Keratinocyte (primary cell): ENCODE measurements at regions not wholly inside any gene's neighbourhood (a gene's known extent, or its start where the extent isn't known, plus 50 kb on each side); places are given as distances from the start of the nearest gene placed in this dataset.

Experiments
- DNase-seq: peaks from one replicate; pipeline ENCODE4 v3.0.0-alpha.2; 2011; ENCODE audit warnings: low read depth, missing footprints, low spot score
- FAIRE-seq: peaks from 2 replicates; lab custom pipeline; 2011; peaks lifted over from hg19 to GRCh38; lab: Jason Lieb, UNC
- H2AFZ ChIP-seq: 2 replicates; pipeline ENCODE4 v1.6.0; 2012; ENCODE audit warnings: low read length, control low read depth, inconsistent platforms; ENCODE audit not compliant: control insufficient read depth
- H3K27ac ChIP-seq: 2 replicates; pipeline ENCODE4 v1.5.1; 2011; ENCODE audit warnings: low read length; ENCODE audit not compliant: control insufficient read depth, insufficient read depth
- H3K27me3 ChIP-seq: 3 replicates; pipeline ENCODE4 v1.6.0; 2011; ENCODE audit warnings: low read length; ENCODE audit not compliant: control insufficient read depth, insufficient read depth; ENCODE audit errors: extremely low read depth
- H3K36me3 ChIP-seq, 2 experiments: 2 replicates in 1 of 2; 3 replicates in 1 of 2; pipeline ENCODE4 v1.5.1; 2011; ENCODE audit warnings: low read length in 2 of 2, mild to moderate bottlenecking in 1 of 2; ENCODE audit not compliant: control insufficient read depth in 2 of 2, insufficient read depth in 2 of 2; ENCODE audit errors: extremely low read depth in 1 of 2
- H3K4me1 ChIP-seq: 3 replicates; pipeline ENCODE4 v1.5.1; 2011; ENCODE audit warnings: low read length; ENCODE audit not compliant: control insufficient read depth, insufficient read depth; ENCODE audit errors: extremely low read depth
- H3K4me2 ChIP-seq: 3 replicates; pipeline ENCODE4 v1.6.0; 2011; ENCODE audit warnings: low read depth, low read length; ENCODE audit not compliant: control insufficient read depth, insufficient read depth; ENCODE audit errors: extremely low read depth
- H3K4me3 ChIP-seq, 3 experiments: fragments of 200-600 bp in 1 of 3; sonication (generic) in 1 of 3; 2 replicates in 2 of 3; 3 replicates in 1 of 3; pipeline ENCODE4 v1.5.1; 2011 to 2016; ENCODE audit warnings: low read length in 3 of 3, mild to moderate bottlenecking in 3 of 3, control low read depth in 2 of 3, inconsistent platforms in 1 of 3, low read depth in 1 of 3, mixed read lengths in 1 of 3, mixed run types in 1 of 3, moderate library complexity in 1 of 3; ENCODE audit not compliant: control insufficient read depth in 2 of 3, insufficient read depth in 2 of 3; ENCODE audit errors: extremely low read depth in 1 of 3
- H3K79me2 ChIP-seq: 2 replicates; pipeline ENCODE4 v1.6.0; 2012; ENCODE audit warnings: low read length; ENCODE audit not compliant: control insufficient read depth, insufficient read depth
- H3K9ac ChIP-seq: 3 replicates; pipeline ENCODE4 v1.6.0; 2011; ENCODE audit warnings: low read length; ENCODE audit not compliant: control insufficient read depth, insufficient read depth; ENCODE audit errors: extremely low read depth
- H3K9me1 ChIP-seq: 3 replicates; pipeline ENCODE4 v1.6.0; 2011; ENCODE audit warnings: low read length; ENCODE audit not compliant: control insufficient read depth, insufficient read depth; ENCODE audit errors: extremely low read depth
- H3K9me3 ChIP-seq: 2 replicates; pipeline ENCODE4 v1.5.1; 2012; ENCODE audit warnings: low read depth, low read length; ENCODE audit not compliant: control insufficient read depth
- H4K20me1 ChIP-seq: 3 replicates; pipeline ENCODE4 v1.6.0; 2011; ENCODE audit warnings: low read length; ENCODE audit not compliant: control insufficient read depth, insufficient read depth; ENCODE audit errors: extremely low read depth
- EZH2 ChIP-seq: IDR thresholded peaks from one replicate; pipeline ENCODE4 v1.6.1; 2012; ENCODE audit warnings: inconsistent platforms, mild to moderate bottlenecking, low read length, moderate library complexity
- dilution Hi-C: fragments of 300-500 bp; cut with MboI; formaldehyde crosslinking; loops from one replicate; pipeline ENCODE4 v1.7.0; 2020; ENCODE audit warnings: low sequenced_read_pairs; ENCODE audit not compliant: extremely low pct_ligation_motif_present
- TF ChIP-seq, protein P1 (sequence below), 3 experiments: IDR thresholded peaks in 1 of 3; conservative IDR thresholded peaks in 1 of 3; optimal IDR thresholded peaks in 1 of 3; 2 replicates in 2 of 3; 3 replicates in 1 of 3; pipeline versions ENCODE3 to v1.5.1; 2011; ENCODE audit warnings: low read length in 3 of 3, mild to moderate bottlenecking in 3 of 3, moderate library complexity in 2 of 3, control low read depth in 1 of 3, inconsistent platforms in 1 of 3; ENCODE audit not compliant: insufficient read depth in 2 of 3; ENCODE audit errors: extremely low read depth in 1 of 3

GRCh38 chr7:68258609-68259008, 1262.0 kb downstream of the TYW1 start:
- dilution Hi-C loops, result no loop called here
- peaks cover 10% of the 10 kb centered on the region for H3K27me3 ChIP-seq

DNA sequence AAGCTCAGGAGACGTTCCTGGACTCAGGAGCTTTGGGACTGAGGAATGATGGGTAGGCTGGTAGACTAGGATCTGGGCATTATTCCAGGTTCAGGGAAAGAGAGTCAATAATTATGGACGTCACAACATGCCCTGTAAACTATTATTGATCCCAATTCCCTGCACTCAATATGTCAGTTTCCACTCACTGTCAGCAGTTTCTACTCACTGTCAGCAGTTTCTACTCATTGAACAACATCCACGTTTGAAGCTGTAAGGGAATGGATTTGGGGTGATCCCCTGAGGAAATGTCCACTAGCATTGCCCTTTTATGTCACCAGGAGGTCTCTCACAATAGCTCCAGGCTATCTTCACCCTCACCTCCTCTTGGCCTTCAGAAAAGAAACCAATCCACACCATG, 1268.6 kb downstream of the TYW1 start:
- H3K4me1 ChIP-seq, result no peaks in the 10 kb centered on the region
- H4K20me1 ChIP-seq, result no peaks in the 10 kb centered on the region
- H3K4me3 ChIP-seq, result no peak overlapping the region
- dilution Hi-C loops, result no loop called here
- no peaks in the 10 kb centered on the region for H3K36me3 ChIP-seq
- no peak overlapping the region for H3K27ac ChIP-seq
- peaks cover 10% of the 10 kb centered on the region for H3K9me3 ChIP-seq
- H2AFZ ChIP-seq, result no peak overlapping the region
- H3K4me2 ChIP-seq, result no peak overlapping the region
- no peaks in the 10 kb centered on the region for H3K9me1 ChIP-seq
- DNase-seq (no peak), FAIRE-seq (no peak)
- TF ChIP-seq EZH2, result no peak
- TF ChIP-seq, protein P1, sequence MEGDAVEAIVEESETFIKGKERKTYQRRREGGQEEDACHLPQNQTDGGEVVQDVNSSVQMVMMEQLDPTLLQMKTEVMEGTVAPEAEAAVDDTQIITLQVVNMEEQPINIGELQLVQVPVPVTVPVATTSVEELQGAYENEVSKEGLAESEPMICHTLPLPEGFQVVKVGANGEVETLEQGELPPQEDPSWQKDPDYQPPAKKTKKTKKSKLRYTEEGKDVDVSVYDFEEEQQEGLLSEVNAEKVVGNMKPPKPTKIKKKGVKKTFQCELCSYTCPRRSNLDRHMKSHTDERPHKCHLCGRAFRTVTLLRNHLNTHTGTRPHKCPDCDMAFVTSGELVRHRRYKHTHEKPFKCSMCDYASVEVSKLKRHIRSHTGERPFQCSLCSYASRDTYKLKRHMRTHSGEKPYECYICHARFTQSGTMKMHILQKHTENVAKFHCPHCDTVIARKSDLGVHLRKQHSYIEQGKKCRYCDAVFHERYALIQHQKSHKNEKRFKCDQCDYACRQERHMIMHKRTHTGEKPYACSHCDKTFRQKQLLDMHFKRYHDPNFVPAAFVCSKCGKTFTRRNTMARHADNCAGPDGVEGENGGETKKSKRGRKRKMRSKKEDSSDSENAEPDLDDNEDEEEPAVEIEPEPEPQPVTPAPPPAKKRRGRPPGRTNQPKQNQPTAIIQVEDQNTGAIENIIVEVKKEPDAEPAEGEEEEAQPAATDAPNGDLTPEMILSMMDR (optimal IDR thresholded peaks at IDR 0.05 in 1 of 3, IDR thresholded peaks at IDR 0.05 in 1 of 3, conservative IDR thresholded peaks at IDR 0.05 in 1 of 3; ENCODE audit: extremely low read depth in 1 of 3, insufficient read depth in 2 of 3, low read length in 3 of 3), result no peak
- no peak overlapping the region for H3K9ac ChIP-seq
- H3K27me3 ChIP-seq, result no peaks in the 10 kb centered on the region
- H3K79me2 ChIP-seq, result no peaks in the 10 kb centered on the region

More at GRCh38 chr7:68258609-68259008, 1262.0 kb downstream of the TYW1 start:
- Histone ChIP-seq H3K4me2 (peak overlapping the region; percentile 64), H3K9me3 (no peaks in the 10 kb centered on the region), H3K9me1 (no peaks in the 10 kb centered on the region), H3K9ac (peak overlapping the region; percentile 28), H3K36me3 (no peaks in the 10 kb centered on the region), H2AFZ (peak overlapping the region; percentile 80), H3K79me2 (no peaks in the 10 kb centered on the region), H3K4me1 (peaks cover 9% of the 10 kb centered on the region), H4K20me1 (no peaks in the 10 kb centered on the region), H3K27ac (peak overlapping the region; percentile 30), H3K4me3 (peak overlapping the region in 1 of 3 experiments; percentile 4)
- TF ChIP-seq EZH2, result no peak
- TF ChIP-seq, protein P1 (optimal IDR thresholded peaks at IDR 0.05 in 1 of 3, IDR thresholded peaks at IDR 0.05 in 1 of 3, conservative IDR thresholded peaks at IDR 0.05 in 1 of 3; ENCODE audit: extremely low read depth in 1 of 3, insufficient read depth in 2 of 3, low read length in 3 of 3), result no peak
- DNase-seq, result no peak
- FAIRE-seq, result peak; percentile 51
